Skin epidermis (tissue), 12 donors: ENCODE measurements at regions not wholly inside any gene's neighbourhood (a gene's known extent, or its start where the extent isn't known, plus 50 kb on each side); places are given as distances from the start of the nearest gene placed in this dataset.

Experiments used
- H3K27ac ChIP-seq, 21 experiments: fragments of 200-600 bp; sonication (generic) in 11 of 21; one replicate each; pipeline ENCODE4 v1.5.0; 2020; ENCODE audit warnings: mild to moderate bottlenecking in 3 of 21, inconsistent platforms in 2 of 21, moderate library complexity in 2 of 21
- H3K4me3 ChIP-seq, 7 experiments: fragments of 200-600 bp; sonication (generic) in 2 of 7; one replicate each; pipeline ENCODE4 v1.5.0; 2020; ENCODE audit warnings: inconsistent platforms in 2 of 7, mild to moderate bottlenecking in 2 of 7, moderate library complexity in 1 of 7

DNA sequence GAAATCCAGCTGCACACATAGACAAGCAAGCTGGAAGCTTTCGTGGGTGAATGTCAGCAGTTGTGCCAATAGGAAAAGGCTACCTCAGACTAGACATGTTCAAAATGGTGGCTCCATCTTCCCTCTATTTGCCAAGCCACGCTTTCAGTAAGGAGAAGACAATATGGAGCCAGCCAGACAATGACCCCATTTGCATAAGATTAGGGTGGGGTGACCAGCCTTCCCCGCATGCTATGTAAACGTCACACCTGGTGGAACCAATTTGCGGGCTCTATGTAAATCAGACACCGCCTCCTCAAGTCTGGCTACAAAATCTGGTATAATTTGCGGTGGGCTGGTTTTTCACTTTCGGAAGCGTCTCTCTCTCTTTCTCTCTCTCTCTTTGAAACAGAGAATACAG, 297.4 kb upstream of the PCDH15 start:
- H3K27ac ChIP-seq: no peak overlapping the region
- H3K4me3 ChIP-seq: no peak overlapping the region

DNA sequence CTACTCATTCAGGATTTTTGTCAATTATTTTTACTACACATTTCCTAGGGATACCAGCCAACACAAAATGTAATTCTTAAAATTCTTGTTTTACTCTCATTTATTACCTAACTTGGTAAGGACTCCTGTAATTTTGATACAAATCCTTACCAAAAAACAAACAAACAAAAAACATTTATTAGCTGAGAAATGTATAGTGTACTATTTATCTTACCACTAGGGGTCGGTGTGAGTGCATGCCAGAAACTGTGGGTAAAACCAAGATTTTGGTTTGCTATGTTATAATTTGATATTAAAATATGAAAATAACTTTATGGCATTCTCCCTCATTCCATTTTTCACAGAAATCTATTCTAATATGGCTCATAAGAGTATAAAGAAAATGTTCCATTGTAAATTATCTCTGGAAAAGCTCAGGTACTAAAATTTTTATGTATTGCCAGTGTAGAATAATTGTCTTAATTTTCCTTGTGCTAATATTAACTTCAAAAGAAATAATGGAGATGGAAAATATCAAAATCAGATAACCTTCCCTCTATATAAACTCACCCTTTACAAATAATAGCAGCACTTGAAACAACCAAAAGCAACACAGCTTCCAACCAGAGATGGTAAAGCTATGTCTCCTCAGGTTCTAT, 290.8 kb upstream of the PCDH15 start:
- no peak overlapping the region for H3K4me3 ChIP-seq
- peak overlapping the region in 1 of 21 experiments; percentile 30 for H3K27ac ChIP-seq

GRCh38 chr10:55078121-55078520, 277.1 kb upstream of the PCDH15 start:
- H3K4me3 ChIP-seq: no peak overlapping the region
- H3K27ac ChIP-seq: no peak overlapping the region

GRCh38 chr10:55065185-55065584, 264.2 kb upstream of the PCDH15 start:
- no peak overlapping the region for H3K27ac ChIP-seq
- H3K4me3 ChIP-seq: no peak overlapping the region

DNA sequence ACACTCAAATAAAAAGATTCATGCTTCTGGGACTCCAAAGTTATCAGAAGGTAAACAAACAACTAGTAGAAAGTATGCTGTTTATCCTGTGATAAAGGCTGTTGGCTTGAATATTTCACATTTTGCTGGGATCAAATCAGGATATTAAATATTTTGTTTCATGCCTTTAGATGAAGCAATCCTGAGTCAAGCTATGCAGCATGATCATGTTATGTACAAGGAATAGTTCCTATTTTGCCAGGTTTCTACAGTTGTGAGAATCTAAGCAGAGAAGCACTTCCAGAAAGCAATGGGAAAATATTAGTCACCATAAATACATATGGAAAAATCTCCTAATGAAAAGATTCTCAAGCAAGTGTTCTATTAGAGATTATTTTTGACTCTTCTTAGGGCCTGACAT, 262.8 kb upstream of the PCDH15 start:
- H3K27ac ChIP-seq: no peak overlapping the region
- no peak overlapping the region for H3K4me3 ChIP-seq

GRCh38 chr10:55062349-55062748, 261.3 kb upstream of the PCDH15 start:
- no peak overlapping the region for H3K4me3 ChIP-seq
- H3K27ac ChIP-seq: no peak overlapping the region

- Histone ChIP-seq H3K27ac (no peak overlapping the region), H3K4me3 (no peak overlapping the region)
These were observed 257.8 kb upstream of the PCDH15 start for GRCh38 chr10:55058800-55059199.

GRCh38 chr10:55051515-55051914, 250.5 kb upstream of the PCDH15 start:
- Histone ChIP-seq H3K4me3 (no peak overlapping the region), H3K27ac (no peak overlapping the region)

GRCh38 chr10:55048830-55049498, 247.9 kb upstream of the PCDH15 start:
- Histone ChIP-seq H3K27ac (no peak overlapping the region), H3K4me3 (no peak overlapping the region)

DNA sequence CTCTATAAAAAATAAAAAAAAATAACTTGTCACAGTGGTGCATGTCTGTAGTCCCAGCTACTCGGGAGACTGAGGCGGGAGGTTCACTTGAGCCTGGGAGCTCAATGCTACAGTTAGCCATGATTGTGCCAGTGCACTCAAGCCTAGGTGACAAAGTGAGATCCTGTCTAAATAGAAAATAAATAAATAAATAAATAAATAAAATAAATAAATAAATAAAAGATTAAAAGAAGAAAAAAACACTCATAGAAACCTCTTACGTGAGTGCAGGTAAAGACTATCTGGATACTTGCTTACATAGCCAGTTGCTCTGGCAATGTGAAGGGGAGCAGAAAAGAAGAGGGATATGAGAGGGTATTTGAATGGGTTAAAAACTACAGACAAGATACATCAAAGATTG, 242.5 kb upstream of the PCDH15 start:
- Histone ChIP-seq H3K4me3 (no peak overlapping the region), H3K27ac (no peak overlapping the region)

DNA sequence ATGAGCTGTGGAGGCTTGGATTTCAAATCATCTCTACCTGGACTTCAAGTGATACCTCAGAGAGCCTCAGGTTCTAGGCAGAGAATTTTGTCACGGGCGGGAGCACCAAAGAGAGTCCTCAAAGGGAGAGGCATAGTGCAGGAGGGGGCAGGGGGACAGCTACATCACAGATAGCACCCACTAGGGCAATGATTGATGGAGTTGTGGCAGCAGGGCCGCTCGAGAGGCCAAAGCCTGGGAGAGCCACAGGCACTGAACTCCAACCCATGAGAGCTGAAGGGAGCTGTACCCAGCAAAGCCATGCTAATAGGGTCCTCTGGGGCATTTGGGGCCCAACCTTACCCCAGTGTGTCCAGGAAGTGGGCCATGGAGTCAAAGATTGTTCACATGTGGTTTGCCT, 232.0 kb upstream of the PCDH15 start:
- H3K27ac ChIP-seq: no peak overlapping the region
- no peak overlapping the region for H3K4me3 ChIP-seq

DNA sequence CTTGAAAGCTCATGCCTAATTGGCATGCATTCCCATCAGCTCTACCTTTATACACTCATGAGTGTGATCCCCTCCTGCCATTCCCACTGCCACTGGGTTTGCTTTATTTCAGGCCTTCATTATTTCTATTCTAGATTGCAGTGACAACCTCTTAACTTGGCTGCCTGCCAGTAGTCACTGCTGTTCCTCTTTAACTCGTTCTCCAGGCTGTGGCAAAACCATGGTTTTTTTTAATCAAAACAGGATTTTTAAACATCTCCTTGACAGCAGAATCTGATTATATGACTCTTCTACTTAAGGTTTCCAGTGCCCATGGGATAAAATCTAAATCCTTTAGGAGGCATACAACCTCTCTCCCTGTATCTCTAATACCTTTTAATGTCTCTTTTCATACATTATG, 223.7 kb upstream of the PCDH15 start:
- Histone ChIP-seq H3K27ac (no peak overlapping the region), H3K4me3 (no peak overlapping the region)

- no peak overlapping the region for H3K27ac ChIP-seq
- no peak overlapping the region for H3K4me3 ChIP-seq
These were observed 218.4 kb upstream of the PCDH15 start for GRCh38 chr10:55019439-55019838.

- Histone ChIP-seq H3K27ac (no peak overlapping the region), H3K4me3 (no peak overlapping the region)
These were observed 212.3 kb upstream of the PCDH15 start for GRCh38 chr10:55013318-55013717.

- Histone ChIP-seq H3K27ac (no peak overlapping the region), H3K4me3 (no peak overlapping the region)
These were observed 201.4 kb upstream of the PCDH15 start for GRCh38 chr10:55002420-55002819.

- Histone ChIP-seq H3K4me3 (no peak overlapping the region), H3K27ac (no peak overlapping the region)
These were observed 200.4 kb upstream of the PCDH15 start for GRCh38 chr10:55001422-55001821.

- H3K27ac ChIP-seq: no peak overlapping the region
- H3K4me3 ChIP-seq: no peak overlapping the region
These were observed 192.1 kb upstream of the PCDH15 start for GRCh38 chr10:54993148-54993547.

- no peak overlapping the region for H3K4me3 ChIP-seq
These were observed 184.7 kb upstream of the PCDH15 start for GRCh38 chr10:54985732-54986131.

GRCh38 chr10:54983255-54983654, 182.2 kb upstream of the PCDH15 start:
- H3K4me3 ChIP-seq: no peak overlapping the region
- no peak overlapping the region for H3K27ac ChIP-seq

More at GRCh38 chr10:54985732-54986131, 184.7 kb upstream of the PCDH15 start:
- no peak overlapping the region for H3K27ac ChIP-seq

DNA sequence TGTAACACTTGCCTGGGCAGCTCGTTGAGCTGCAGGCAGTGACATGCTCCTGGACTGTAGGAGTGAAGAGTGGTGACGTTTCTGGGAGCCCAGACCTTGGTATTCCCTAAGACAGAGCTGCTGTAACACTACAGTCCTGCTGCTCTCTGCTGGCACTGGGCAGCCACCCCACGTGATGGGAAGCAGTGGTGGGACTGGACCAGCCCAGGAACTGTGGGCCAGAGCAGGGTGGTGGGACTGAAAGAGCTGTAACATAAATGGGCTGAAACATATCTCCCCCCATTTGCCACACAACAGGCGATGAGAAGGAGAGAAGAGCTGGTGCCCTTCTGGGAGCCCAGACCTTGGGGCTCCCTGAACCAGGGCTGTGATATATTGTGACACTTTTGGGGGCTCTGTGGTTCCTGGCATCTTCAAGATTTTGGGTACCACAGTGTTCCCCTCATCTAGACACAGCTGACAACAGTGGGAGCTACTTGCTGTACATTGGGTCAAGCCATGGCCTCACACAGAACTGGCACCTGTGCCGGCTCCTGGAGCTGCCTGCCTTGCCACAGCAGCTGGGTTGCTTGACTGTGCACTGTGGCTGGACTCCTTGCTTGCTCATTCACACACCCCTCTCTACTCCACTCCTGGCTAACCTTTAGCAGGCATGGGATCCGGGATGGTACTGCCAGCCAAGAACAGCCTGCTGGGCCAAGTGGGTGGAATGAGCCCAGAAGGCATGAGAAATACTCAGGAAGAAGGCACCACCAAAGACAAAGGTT, 161.3 kb upstream of the PCDH15 start:
- Histone ChIP-seq H3K4me3 (no peak overlapping the region), H3K27ac (no peak overlapping the region)

DNA sequence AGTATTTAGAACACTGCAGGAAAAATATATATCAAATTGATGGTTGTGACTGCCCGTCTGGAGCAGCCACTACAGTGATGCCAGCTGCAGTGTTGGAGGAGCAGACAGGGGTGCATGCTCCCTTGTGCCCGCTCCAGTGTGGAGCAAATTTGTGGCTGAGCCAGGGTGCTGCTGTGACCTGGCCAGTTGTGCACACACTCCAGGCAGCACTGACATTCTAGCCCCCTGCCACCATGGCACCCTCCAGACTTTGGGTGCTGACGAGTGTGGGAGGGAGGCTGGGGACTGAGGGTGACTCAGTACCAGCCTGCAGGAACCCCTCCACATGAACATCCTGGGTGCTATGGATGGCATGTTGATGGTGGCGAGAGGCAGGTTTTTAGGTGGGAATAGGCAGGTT, 160.0 kb upstream of the PCDH15 start:
- Histone ChIP-seq H3K4me3 (no peak overlapping the region), H3K27ac (no peak overlapping the region)
